ENCODE measurements at regions not wholly inside any gene's neighbourhood (a gene's known extent, or its start where the extent isn't known, plus 50 kb on each side); places are given as distances from the start of the nearest gene placed in this dataset.

- H3K9ac ChIP-seq (replicated peaks in 1 of 4; ENCODE audit: extremely low read depth in 1 of 4, low read depth in 3 of 4, low read length in 3 of 4) = no peak overlapping the region
- H3K4me3 ChIP-seq (ENCODE audit: extremely low read depth in 1 of 4, insufficient read depth in 2 of 4, low read depth in 3 of 4, low read length in 4 of 4) = no peak overlapping the region
- POLR2A ChIA-PET (ENCODE audit: partially characterized antibody) = no interaction called here
- no peak overlapping the region for H3K23ac ChIP-seq (ENCODE audit: insufficient read length)
- no peaks in the 10 kb centered on the region for H3K23me2 ChIP-seq (ENCODE audit: low read depth, low read length)
- no peak for TF ChIP-seq NRF1 (IDR thresholded peaks at IDR 0.05; ENCODE audit: low read depth, low read length)
- TF ChIP-seq RNF2 (IDR thresholded peaks at IDR 0.05; ENCODE audit: borderline replicate concordance, low read depth, low read length, missing control alignments, poor library complexity, severe bottlenecking) = no peak
- no peak for TF ChIP-seq KDM1A (IDR thresholded peaks at IDR 0.05; ENCODE audit: borderline replicate concordance, low read length)
- no peak for TF ChIP-seq MAX (IDR thresholded peaks at IDR 0.05)
- TF ChIP-seq ATF3 (IDR thresholded peaks at IDR 0.05; ENCODE audit: insufficient read depth, low read depth, low read length) = no peak
- TF ChIP-seq CBX5 (IDR thresholded peaks at IDR 0.05; ENCODE audit: low read depth, low read length) = no peak
- TF ChIP-seq MAFK (IDR thresholded peaks at IDR 0.05; ENCODE audit: low read depth, low read length) = no peak
- no peak for TF ChIP-seq E2F6 (IDR thresholded peaks at IDR 0.05)
- no peak for TF ChIP-seq YY1 (IDR thresholded peaks at IDR 0.05; ENCODE audit: low read depth, low read length)
- no peak for TF ChIP-seq HDAC6 (IDR thresholded peaks at IDR 0.05; ENCODE audit: low read depth, low read length)
- TF ChIP-seq JUN (IDR thresholded peaks at IDR 0.05; ENCODE audit: low read depth, low read length) = no peak
- no peak for TF ChIP-seq CREB1 (IDR thresholded peaks at IDR 0.05)
- TF ChIP-seq GABPA (IDR thresholded peaks at IDR 0.05; ENCODE audit: borderline replicate concordance, insufficient read depth, low read length) = no peak
- no peak for TF ChIP-seq BRCA1 (IDR thresholded peaks at IDR 0.05; ENCODE audit: low read depth, low read length)
- no peak overlapping the region for H3K4me2 ChIP-seq (ENCODE audit: insufficient read depth in 1 of 2, low read depth in 2 of 2, low read length in 2 of 2)
- no peak overlapping the region for H4K5ac ChIP-seq (ENCODE audit: insufficient read length, low read depth, low read length)
- no peaks in the 10 kb centered on the region for H3K27me3 ChIP-seq (replicated peaks in 1 of 4; ENCODE audit: control insufficient read depth in 3 of 4, extremely low read depth in 1 of 4, insufficient read depth in 3 of 4, low read length in 3 of 4)
- H3K79me1 ChIP-seq (ENCODE audit: low read depth, low read length) = no peaks in the 10 kb centered on the region
- DNase-seq (ENCODE audit: low read depth in 1 of 2, low spot score in 2 of 2) (no peak), FAIRE-seq (no peak)
- no peaks in the 10 kb centered on the region for H3K4me1 ChIP-seq (replicated peaks in 1 of 4; ENCODE audit: control insufficient read depth in 3 of 4, insufficient read depth in 4 of 4, low read length in 3 of 4)
- H3K14ac ChIP-seq (ENCODE audit: insufficient read length) = no peak overlapping the region
- H2BK20ac ChIP-seq (ENCODE audit: low read length) = no peak overlapping the region
- H2BK5ac ChIP-seq (ENCODE audit: low read depth, low read length) = no peak overlapping the region
- no peak overlapping the region for H3K27ac ChIP-seq (ENCODE audit: low read depth, low read length)
- H3K4ac ChIP-seq (replicated peaks; ENCODE audit: insufficient read length, low read depth, low read length) = no peak overlapping the region
- H2BK120ac ChIP-seq (replicated peaks; ENCODE audit: low read depth, low read length) = no peak overlapping the region
- no peak overlapping the region for H4K8ac ChIP-seq (ENCODE audit: extremely low read depth, insufficient read depth, low read length)
- WGBS, 2 experiments (ENCODE audit: extremely low coverage in 1 of 2, insufficient coverage in 1 of 2, insufficient read length in 1 of 2, insufficient replicate concordance in 2 of 2, low coverage in 1 of 2, low lambda C conversion rate in 2 of 2, missing lambda C conversion rate in 1 of 2) = 96% methylated on average over 12 of the region's 12 CpGs; no CpG with 5 or more reads in 1 of the 2 experiments
- H3K79me2 ChIP-seq (ENCODE audit: control insufficient read depth in 1 of 2, insufficient read depth in 2 of 2, low read length in 2 of 2) = no peaks in the 10 kb centered on the region
- CTCF ChIA-PET (ENCODE audit: partially characterized antibody) = interaction anchor here (1.4 kb wide), 1 partner anchor 22 kb away, joined by 3 read pairs; no protein-coding TSS in a partner anchor
- no peak overlapping the region for H2BK15ac ChIP-seq (ENCODE audit: low read length)
- H3K18ac ChIP-seq (ENCODE audit: extremely low read depth, low read length) = no peak overlapping the region
- no peaks in the 10 kb centered on the region for H3K36me3 ChIP-seq (ENCODE audit: control insufficient read depth in 2 of 4, insufficient read depth in 4 of 4, low read length in 3 of 4)
- no peak overlapping the region for H4K91ac ChIP-seq (replicated peaks; ENCODE audit: insufficient read length, low read length)
- H3K9me3 ChIP-seq (ENCODE audit: insufficient read depth in 2 of 2, low read depth in 1 of 2, low read length in 1 of 2) = peaks cover 0 to 4% of the 10 kb centered on the region in 2 experiments; a peak in 1 of 4 replicates
- no peak overlapping the region for H3K56ac ChIP-seq (replicated peaks; ENCODE audit: insufficient read length, low read depth, low read length)
- H2AFZ ChIP-seq (ENCODE audit: low read length) = no peak overlapping the region
- H2BK12ac ChIP-seq (ENCODE audit: low read depth, low read length) = no peak overlapping the region
- no peaks in the 10 kb centered on the region for H4K20me1 ChIP-seq (replicated peaks in 1 of 2; ENCODE audit: control insufficient read depth in 1 of 2, insufficient read depth in 2 of 2, low read length in 2 of 2)
- no peak overlapping the region for H2AK5ac ChIP-seq (ENCODE audit: low read depth, low read length)
Measured at GRCh38 chr10:7501157-7501556, 90.3 kb upstream of the SFMBT2 start.

Measured in H1 (cell line).